HCT116 (cell line): ENCODE measurements at regions not wholly inside any gene's neighbourhood (a gene's known extent, or its start where the extent isn't known, plus 50 kb on each side); places are given as distances from the start of the nearest gene placed in this dataset.

Experiments used
- ATAC-seq: fragments of 200-7000 bp; cut with Tn5 transposase; 2 replicates; pipeline ENCODE4 v1.9.1; 2020; ENCODE audit warnings: mild to moderate bottlenecking, moderate library complexity
- BruUV-seq: library from RNA; stranded (reverse); fragments of 400-500 nt; replicated peaks from 2 replicates; lab custom pipeline; 2021; lab: Mats Ljungman, UMichigan
- CTCF ChIA-PET: fragments of 300-600 bp; sonication (Branson Sonifier 250); formaldehyde crosslinking; loops from one replicate; lab custom pipeline; 2021; ENCODE audit warnings: antibody characterized with exemption; lab: Charles Lee
- POLR2A ChIA-PET: fragments of 300-600, 350-600 bp; sonication (Branson Sonifier 250); formaldehyde crosslinking; loops from one replicate; lab custom pipeline; 2021; ENCODE audit warnings: antibody characterized with exemption; lab: Charles Lee
- RAD21 ChIA-PET, 2 experiments: fragments of 300-600 bp; sonication (Branson Sonifier 250); formaldehyde crosslinking; loops; one replicate each; lab custom pipeline; 2023; ENCODE audit warnings: low total read pairs in 2 of 2; ENCODE audit not compliant: uncharacterized antibody in 2 of 2, unreplicated experiment in 2 of 2, low non-redundant PET in 1 of 2; lab: Charles Lee
- DNase-seq: peaks from one replicate; pipeline ENCODE4 v3.0.0-alpha.2; 2010; ENCODE audit warnings: low read depth, low spot score
- H2AFZ ChIP-seq: fragments of 200-600 bp; shearing (Covaris generic), sonication (generic); 2 replicates; pipeline ENCODE4 v1.6.1; 2017; ENCODE audit warnings: low read depth, mixed run types, mixed read lengths, antibody characterized with exemption, low read length; ENCODE audit not compliant: poor library complexity, severe bottlenecking
- H3K27ac ChIP-seq: 2 replicates; pipeline ENCODE4 v1.5.1; 2012; ENCODE audit warnings: low read depth, low read length
- H3K27me3 ChIP-seq: fragments of 200-600 bp; sonication (generic); 2 replicates; pipeline ENCODE4 v1.6.1; 2016; ENCODE audit warnings: mixed run types, low read length, mixed read lengths; ENCODE audit not compliant: insufficient read depth
- H3K36me3 ChIP-seq, 2 experiments: fragments of 200-500 bp in 1 of 2; fragments of 200-600 bp in 1 of 2; sonication (Bioruptor generic) in 1 of 2; sonication (generic) in 1 of 2; 2 replicates each; pipeline versions ENCODE4 v1.5.1 to v1.6.1; 2014 to 2016; ENCODE audit warnings: low read length in 2 of 2, inconsistent platforms in 1 of 2, mixed read lengths in 1 of 2, mixed run types in 1 of 2; ENCODE audit not compliant: insufficient read depth in 2 of 2, control insufficient read depth in 1 of 2
- H3K4me1 ChIP-seq, 2 experiments: fragments of 200-600 bp in 1 of 2; sonication (generic) in 1 of 2; 2 replicates each; pipeline versions ENCODE4 v1.5.1 to v1.6.1; 2012 to 2017; ENCODE audit warnings: low read length in 2 of 2, inconsistent platforms in 1 of 2, mild to moderate bottlenecking in 1 of 2, mixed read lengths in 1 of 2, mixed run types in 1 of 2, moderate library complexity in 1 of 2; ENCODE audit not compliant: insufficient read depth in 2 of 2, control insufficient read depth in 1 of 2
- H3K4me2 ChIP-seq: fragments of 200-600 bp; sonication (generic); 2 replicates; pipeline ENCODE4 v1.6.1; 2017; ENCODE audit warnings: mixed run types, low read length, mixed read lengths
- H3K4me3 ChIP-seq, 2 experiments: fragments of 200-600 bp in 1 of 2; sonication (generic) in 1 of 2; replicated peaks in 1 of 2; 2 replicates each; pipeline ENCODE4 v1.5.1; 2011 to 2016; ENCODE audit warnings: low read length in 2 of 2, control low read depth in 1 of 2, low read depth in 1 of 2, mild to moderate bottlenecking in 1 of 2, mixed read lengths in 1 of 2, mixed run types in 1 of 2
- H3K79me2 ChIP-seq: fragments of 200-600 bp; sonication (generic); 2 replicates; pipeline ENCODE4 v1.6.1; 2017; ENCODE audit warnings: mild to moderate bottlenecking, mixed run types, low read length, moderate library complexity, mixed read lengths; ENCODE audit not compliant: insufficient read depth
- H3K9ac ChIP-seq: fragments of 200-600 bp; sonication (generic); 2 replicates; pipeline ENCODE4 v1.6.1; 2016; ENCODE audit warnings: low read length, mixed read lengths
- H3K9me2 ChIP-seq: fragments of 200-600 bp; sonication (generic), shearing (Covaris generic); 2 replicates; pipeline ENCODE4 v1.6.1; 2017; ENCODE audit warnings: mixed run types, mild to moderate bottlenecking, moderate library complexity; ENCODE audit not compliant: insufficient read depth
- H3K9me3 ChIP-seq, 2 experiments: fragments of 200-500 bp in 1 of 2; fragments of 200-600 bp in 1 of 2; sonication (Bioruptor generic) in 1 of 2; sonication (generic) in 1 of 2; 2 replicates each; pipeline ENCODE4 v1.6.1; 2014 to 2017; ENCODE audit warnings: low read length in 2 of 2, mixed read lengths in 2 of 2, inconsistent platforms in 1 of 2, low read depth in 1 of 2, mild to moderate bottlenecking in 1 of 2, mixed run types in 1 of 2, moderate library complexity in 1 of 2; ENCODE audit not compliant: control insufficient read depth in 1 of 2, insufficient read depth in 1 of 2
- H4K20me1 ChIP-seq: fragments of 200-600 bp; sonication (generic), shearing (Covaris generic); 2 replicates; pipeline ENCODE4 v1.6.1; 2017; ENCODE audit warnings: mixed run types, mild to moderate bottlenecking, moderate library complexity; ENCODE audit not compliant: insufficient read depth
- CBX3 ChIP-seq: IDR thresholded peaks from 2 replicates; pipeline ENCODE4 v1.6.1; 2012; ENCODE audit warnings: low read depth
- CEBPB ChIP-seq: IDR thresholded peaks from 2 replicates; pipeline ENCODE4 v1.6.1; 2012; ENCODE audit warnings: low read depth
- EGR1 ChIP-seq: IDR thresholded peaks from 2 replicates; pipeline ENCODE4 v1.6.1; 2012; ENCODE audit warnings: low read depth
- POLR2A ChIP-seq: IDR thresholded peaks from 2 replicates; pipeline ENCODE4 v1.7.0; 2011; ENCODE audit warnings: borderline replicate concordance; ENCODE audit not compliant: insufficient read depth, insufficient read length; ENCODE audit errors: extremely low read depth
- POLR2AphosphoS5 ChIP-seq: IDR thresholded peaks from 2 replicates; pipeline ENCODE4 v1.6.1; 2011; ENCODE audit warnings: mild to moderate bottlenecking, low read depth, low read length, moderate library complexity
- SP1 ChIP-seq: IDR thresholded peaks from 2 replicates; pipeline ENCODE4 v1.6.1; 2012; ENCODE audit warnings: low read depth
- intact Hi-C: fragments of 100-400 bp; cut with micrococcal nuclease; formaldehyde crosslinking; loops from 2 replicates; pipeline ENCODE4 v1.10.0; 2022
- TF ChIP-seq, protein P1 (sequence below): IDR thresholded peaks from 2 replicates; pipeline ENCODE4 v1.6.1; 2012; ENCODE audit warnings: low read depth
- TF ChIP-seq, protein P2 (sequence below): IDR thresholded peaks from 2 replicates; pipeline ENCODE4 v1.6.1; 2012

DNA sequence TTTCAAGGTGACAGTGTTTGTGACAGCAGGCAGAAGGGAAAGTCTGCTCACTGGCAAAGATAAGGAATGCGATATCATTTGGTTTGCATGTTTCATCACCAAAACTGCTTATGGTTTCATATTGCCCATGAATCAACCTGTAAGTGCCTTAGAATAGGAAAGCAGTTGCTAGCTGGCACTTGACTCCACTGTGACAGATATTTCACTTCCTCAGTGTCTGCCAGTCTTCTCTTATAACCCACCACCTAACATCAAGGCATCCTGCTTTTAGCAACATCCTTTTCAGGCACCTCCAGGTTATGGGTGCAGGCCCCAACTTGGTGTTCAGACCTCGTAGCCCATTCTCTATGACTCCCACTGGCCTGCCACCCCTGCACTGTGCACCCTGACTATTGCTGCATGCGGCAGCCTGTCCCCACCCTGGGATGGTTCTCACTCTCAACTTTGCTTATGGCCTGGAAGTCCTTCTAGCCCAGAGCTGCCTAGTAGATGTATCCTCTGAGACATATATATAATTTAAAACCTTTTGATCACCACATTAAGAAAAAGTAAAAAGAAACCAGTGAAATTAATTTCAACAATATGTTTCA lies 154.4 kb upstream of the RARB start:
- Histone ChIP-seq H3K9ac (no peak overlapping the region), H4K20me1 (no peaks in the 10 kb centered on the region), H3K4me3 (no peak overlapping the region), H3K9me2 (no peaks in the 10 kb centered on the region), H2AFZ (no peak overlapping the region), H3K36me3 (no peaks in the 10 kb centered on the region), H3K9me3 (no peaks in the 10 kb centered on the region), H3K27ac (no peak overlapping the region), H3K27me3 (no peaks in the 10 kb centered on the region; the same call in 1 of the 2 replicates), H3K4me2 (no peak overlapping the region), H3K4me1 (no peaks in the 10 kb centered on the region), H3K79me2 (no peaks in the 10 kb centered on the region)
- ChIA-PET CTCF (no interaction called here), RAD21 (no interaction called here), POLR2A (no interaction called here)
- intact Hi-C loops, result no loop called here
- TF ChIP-seq POLR2AphosphoS5, result no peak
- TF ChIP-seq, protein P1, sequence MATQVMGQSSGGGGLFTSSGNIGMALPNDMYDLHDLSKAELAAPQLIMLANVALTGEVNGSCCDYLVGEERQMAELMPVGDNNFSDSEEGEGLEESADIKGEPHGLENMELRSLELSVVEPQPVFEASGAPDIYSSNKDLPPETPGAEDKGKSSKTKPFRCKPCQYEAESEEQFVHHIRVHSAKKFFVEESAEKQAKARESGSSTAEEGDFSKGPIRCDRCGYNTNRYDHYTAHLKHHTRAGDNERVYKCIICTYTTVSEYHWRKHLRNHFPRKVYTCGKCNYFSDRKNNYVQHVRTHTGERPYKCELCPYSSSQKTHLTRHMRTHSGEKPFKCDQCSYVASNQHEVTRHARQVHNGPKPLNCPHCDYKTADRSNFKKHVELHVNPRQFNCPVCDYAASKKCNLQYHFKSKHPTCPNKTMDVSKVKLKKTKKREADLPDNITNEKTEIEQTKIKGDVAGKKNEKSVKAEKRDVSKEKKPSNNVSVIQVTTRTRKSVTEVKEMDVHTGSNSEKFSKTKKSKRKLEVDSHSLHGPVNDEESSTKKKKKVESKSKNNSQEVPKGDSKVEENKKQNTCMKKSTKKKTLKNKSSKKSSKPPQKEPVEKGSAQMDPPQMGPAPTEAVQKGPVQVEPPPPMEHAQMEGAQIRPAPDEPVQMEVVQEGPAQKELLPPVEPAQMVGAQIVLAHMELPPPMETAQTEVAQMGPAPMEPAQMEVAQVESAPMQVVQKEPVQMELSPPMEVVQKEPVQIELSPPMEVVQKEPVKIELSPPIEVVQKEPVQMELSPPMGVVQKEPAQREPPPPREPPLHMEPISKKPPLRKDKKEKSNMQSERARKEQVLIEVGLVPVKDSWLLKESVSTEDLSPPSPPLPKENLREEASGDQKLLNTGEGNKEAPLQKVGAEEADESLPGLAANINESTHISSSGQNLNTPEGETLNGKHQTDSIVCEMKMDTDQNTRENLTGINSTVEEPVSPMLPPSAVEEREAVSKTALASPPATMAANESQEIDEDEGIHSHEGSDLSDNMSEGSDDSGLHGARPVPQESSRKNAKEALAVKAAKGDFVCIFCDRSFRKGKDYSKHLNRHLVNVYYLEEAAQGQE, result no peak
- TF ChIP-seq, protein P2, sequence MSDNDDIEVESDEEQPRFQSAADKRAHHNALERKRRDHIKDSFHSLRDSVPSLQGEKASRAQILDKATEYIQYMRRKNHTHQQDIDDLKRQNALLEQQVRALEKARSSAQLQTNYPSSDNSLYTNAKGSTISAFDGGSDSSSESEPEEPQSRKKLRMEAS, result no peak
- no peak for TF ChIP-seq CBX3
- TF ChIP-seq CEBPB, result no peak
- no peak for TF ChIP-seq POLR2A
- TF ChIP-seq SP1, result no peak
- no peak for TF ChIP-seq EGR1
- DNase-seq (no peak), ATAC-seq (no peak)
- BruUV-seq, result no TSS peak
